Gastroesophageal sphincter (tissue), 4 donors: ENCODE measurements at regions not wholly inside any gene's neighbourhood (a gene's known extent, or its start where the extent isn't known, plus 50 kb on each side); places are given as distances from the start of the nearest gene placed in this dataset.

ENCODE experiments used
- ATAC-seq: fragments of 150-250 bp; one replicate; pipeline ENCODE4 v1.9.1; 2016; ENCODE audit warnings: mild to moderate bottlenecking, moderate library complexity
- H3K27ac ChIP-seq, 4 donors: fragments of 200-600 bp; sonication (generic) in 3 of 4; 1 replicate in 3 of 4; 2 replicates in 1 of 4; pipeline ENCODE4 v1.5.1; 2016 to 2019
- H3K27me3 ChIP-seq: fragments of 200-600 bp; sonication (generic); one replicate; pipeline ENCODE4 v1.5.1; 2019
- H3K36me3 ChIP-seq, 2 donors: fragments of 200-600 bp; sonication (generic); one replicate each; pipeline ENCODE4 v1.5.1; 2019; ENCODE audit warnings: control low read depth in 1 of 2
- H3K4me1 ChIP-seq, 3 donors: fragments of 200-600 bp; sonication (generic); 1 replicate in 2 of 3; 2 replicates in 1 of 3; pipeline ENCODE4 v1.5.1; 2016 to 2019; ENCODE audit warnings: control low read depth in 2 of 3
- H3K4me3 ChIP-seq, 2 donors: fragments of 200-600 bp; sonication (generic); one replicate each; pipeline ENCODE4 v1.5.1; 2019; ENCODE audit warnings: mild to moderate bottlenecking in 1 of 2, moderate library complexity in 1 of 2
- H3K9me3 ChIP-seq, 3 donors: fragments of 200-600 bp; sonication (generic); one replicate each; pipeline ENCODE4 v1.5.1; 2017 to 2019; ENCODE audit warnings: control low read depth in 2 of 3
- CTCF ChIP-seq, 4 experiments: fragments of 200-600 bp in 2 of 4; fragments of 450-650 bp in 2 of 4; sonication (generic) in 1 of 4; IDR thresholded peaks; one replicate each; pipeline ENCODE4 v1.5.1; 2017 to 2019; ENCODE audit warnings: antibody characterized with exemption in 4 of 4, mild to moderate bottlenecking in 2 of 4, moderate library complexity in 2 of 4
- EP300 ChIP-seq: sonication (generic); formaldehyde crosslinking; IDR thresholded peaks from one replicate; pipeline ENCODE4 v1.6.1; 2017; ENCODE audit warnings: antibody characterized with exemption, mild to moderate bottlenecking
- POLR2A ChIP-seq, 2 donors: fragments of 450-650 bp; IDR thresholded peaks; one replicate each; pipeline ENCODE4 v1.6.1; 2017; ENCODE audit warnings: antibody characterized with exemption in 2 of 2, mild to moderate bottlenecking in 2 of 2, moderate library complexity in 1 of 2
- POLR2AphosphoS5 ChIP-seq: sonication (generic); formaldehyde crosslinking; IDR thresholded peaks from one replicate; pipeline ENCODE4 v1.6.1; 2017; ENCODE audit warnings: antibody characterized with exemption
- WGBS, 2 donors: methylation state at CpG; one replicate each; pipeline ENCODE4 v1.1.5; 2018; ENCODE audit warnings: low coverage in 1 of 2; 5-methylcytosine and 5-hydroxymethylcytosine counted together

- Histone ChIP-seq H3K27ac (no peak overlapping the region), H3K4me3 (no peak overlapping the region), H3K36me3 (no peaks in the 10 kb centered on the region), H3K4me1 (no peaks in the 10 kb centered on the region), H3K9me3 (no peaks in the 10 kb centered on the region), H3K27me3 (no peaks in the 10 kb centered on the region)
- TF ChIP-seq CTCF (IDR thresholded peaks at IDR 0.05): no peak
- no peak for TF ChIP-seq EP300
- TF ChIP-seq POLR2AphosphoS5: no peak
- no peak for TF ChIP-seq POLR2A (IDR thresholded peaks at IDR 0.05)
- WGBS, 2 donors: 24 to 28% methylated on average over 2 of the region's 2 CpGs
- no peak for ATAC-seq
Measured at GRCh38 chr5:110239786-110240185, 486.7 kb downstream of the TMEM232 start.

GRCh38 chr5:110242950-110243349 lies 483.5 kb downstream of the TMEM232 start:
- no peak for TF ChIP-seq POLR2AphosphoS5
- TF ChIP-seq CTCF (IDR thresholded peaks at IDR 0.05): no peak
- TF ChIP-seq POLR2A (IDR thresholded peaks at IDR 0.05): no peak
- no peak for TF ChIP-seq EP300
- no peak overlapping the region for H3K27ac ChIP-seq
- no peaks in the 10 kb centered on the region for H3K36me3 ChIP-seq
- no peaks in the 10 kb centered on the region for H3K4me1 ChIP-seq
- H3K4me3 ChIP-seq: no peak overlapping the region
- H3K27me3 ChIP-seq: no peaks in the 10 kb centered on the region
- H3K9me3 ChIP-seq: no peaks in the 10 kb centered on the region
- ATAC-seq: no peak
- WGBS, 2 donors: 72 to 84% methylated on average over 2 to 4 of the region's 4 CpGs

- ATAC-seq: no peak
- Histone ChIP-seq H3K27me3 (no peaks in the 10 kb centered on the region), H3K36me3 (no peaks in the 10 kb centered on the region), H3K27ac (no peak overlapping the region), H3K4me3 (no peak overlapping the region), H3K9me3 (no peaks in the 10 kb centered on the region), H3K4me1 (no peaks in the 10 kb centered on the region)
- TF ChIP-seq EP300: no peak
- no peak for TF ChIP-seq CTCF (IDR thresholded peaks at IDR 0.05)
- no peak for TF ChIP-seq POLR2A (IDR thresholded peaks at IDR 0.05)
- no peak for TF ChIP-seq POLR2AphosphoS5
- WGBS, 2 donors: 74 to 92% methylated on average over 3 of the region's 3 CpGs
Measured at GRCh38 chr5:110248921-110249320, 477.6 kb downstream of the TMEM232 start.

- ATAC-seq: no peak
- Histone ChIP-seq H3K9me3 (no peaks in the 10 kb centered on the region), H3K4me3 (no peak overlapping the region), H3K27ac (no peak overlapping the region), H3K27me3 (no peaks in the 10 kb centered on the region), H3K36me3 (no peaks in the 10 kb centered on the region), H3K4me1 (no peaks in the 10 kb centered on the region)
- TF ChIP-seq EP300: no peak
- TF ChIP-seq POLR2AphosphoS5: no peak
- no peak for TF ChIP-seq CTCF (IDR thresholded peaks at IDR 0.05)
- TF ChIP-seq POLR2A (IDR thresholded peaks at IDR 0.05): no peak
- WGBS, 2 donors: 87 to 100% methylated on average over 1 of the region's 1 CpG
Measured at GRCh38 chr5:110250355-110250754, 476.1 kb downstream of the TMEM232 start.

GRCh38 chr5:110250755-110251154 lies 475.7 kb downstream of the TMEM232 start:
- TF ChIP-seq POLR2A (IDR thresholded peaks at IDR 0.05): no peak
- no peak for TF ChIP-seq EP300
- TF ChIP-seq CTCF (IDR thresholded peaks at IDR 0.05): no peak
- no peak for TF ChIP-seq POLR2AphosphoS5
- Histone ChIP-seq H3K4me1 (no peaks in the 10 kb centered on the region), H3K27me3 (no peaks in the 10 kb centered on the region), H3K9me3 (no peaks in the 10 kb centered on the region), H3K4me3 (no peak overlapping the region), H3K27ac (no peak overlapping the region), H3K36me3 (no peaks in the 10 kb centered on the region)
- no peak for ATAC-seq
